Vagina (tissue), 2 donors: ENCODE measurements at regions not wholly inside any gene's neighbourhood (a gene's known extent, or its start where the extent isn't known, plus 50 kb on each side); places are given as distances from the start of the nearest gene placed in this dataset.
"Not testable (repeated sequence)": the region's sequence is repeated elsewhere in the genome, so short reads cannot be mapped to it uniquely, and the experiment has no call there.

Source experiments
- DNase-seq, 2 donors: peaks; one replicate each; pipeline ENCODE4 v3.0.0-alpha.2; 2017; ENCODE audit errors: extremely low spot score in 2 of 2
- H3K27ac ChIP-seq: fragments of 200-600 bp; sonication (generic); one replicate; pipeline ENCODE4 v1.5.1; 2019
- H3K27me3 ChIP-seq: fragments of 200-600 bp; sonication (generic); one replicate; pipeline ENCODE4 v1.5.1; 2019
- H3K36me3 ChIP-seq, 2 donors: fragments of 200-600 bp; sonication (generic); one replicate each; pipeline ENCODE4 v1.5.1; 2017 to 2019
- H3K4me1 ChIP-seq: fragments of 200-600 bp; sonication (generic); one replicate; pipeline ENCODE4 v1.5.1; 2019
- H3K4me3 ChIP-seq, 2 donors: fragments of 200-600 bp; sonication (generic); 1 replicate in 1 of 2; 2 replicates in 1 of 2; pipeline ENCODE4 v1.5.1; 2016 to 2019
- H3K9me3 ChIP-seq: fragments of 200-600 bp; sonication (generic); one replicate; pipeline ENCODE4 v1.5.1; 2019
- POLR2A ChIP-seq, 2 donors: fragments of 450-650 bp; IDR thresholded peaks; one replicate each; pipeline ENCODE4 v1.6.1; 2017; ENCODE audit warnings: antibody characterized with exemption in 2 of 2, mild to moderate bottlenecking in 2 of 2, moderate library complexity in 2 of 2
- POLR2AphosphoS5 ChIP-seq, 2 donors: sonication (generic); formaldehyde crosslinking; IDR thresholded peaks; one replicate each; pipeline ENCODE4 v1.9.0; 2017; ENCODE audit warnings: antibody characterized with exemption in 2 of 2, mild to moderate bottlenecking in 2 of 2, low read depth in 1 of 2; ENCODE audit not compliant: insufficient read depth in 1 of 2
- intact Hi-C: fragments of 100-400 bp; cut with DNase I; formaldehyde crosslinking; loops from one replicate; pipeline ENCODE4 v1.15.1; 2023
- TF ChIP-seq, protein P1 (sequence below), 3 experiments: fragments of 450-650 bp in 2 of 3; fragments of 200-600 bp in 1 of 3; sonication (generic) in 1 of 3; IDR thresholded peaks; one replicate each; pipeline ENCODE4 v1.5.1; 2017 to 2019; ENCODE audit warnings: antibody characterized with exemption in 3 of 3, mild to moderate bottlenecking in 2 of 3, moderate library complexity in 2 of 3

DNA sequence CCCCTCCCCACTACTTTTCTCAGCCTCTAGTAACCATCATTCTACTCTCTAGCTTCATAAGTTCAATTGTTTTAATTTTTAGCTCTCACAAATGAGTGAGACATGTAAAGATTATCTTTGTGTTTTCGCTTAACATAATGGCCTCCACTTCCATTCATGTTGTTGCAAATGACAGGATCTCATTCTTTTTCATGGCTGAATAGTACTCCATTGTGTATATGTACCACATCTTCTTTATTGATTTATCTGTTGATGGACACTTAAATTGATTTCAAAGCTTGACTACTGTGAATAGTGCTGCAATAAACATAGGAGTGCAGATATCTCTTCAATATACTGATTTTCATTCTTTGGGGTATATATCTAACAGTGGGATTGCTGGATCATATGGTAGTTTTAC, 699.8 kb upstream of the NR2F2 start:
- H3K4me1 ChIP-seq: no peaks in the 10 kb centered on the region

DNA sequence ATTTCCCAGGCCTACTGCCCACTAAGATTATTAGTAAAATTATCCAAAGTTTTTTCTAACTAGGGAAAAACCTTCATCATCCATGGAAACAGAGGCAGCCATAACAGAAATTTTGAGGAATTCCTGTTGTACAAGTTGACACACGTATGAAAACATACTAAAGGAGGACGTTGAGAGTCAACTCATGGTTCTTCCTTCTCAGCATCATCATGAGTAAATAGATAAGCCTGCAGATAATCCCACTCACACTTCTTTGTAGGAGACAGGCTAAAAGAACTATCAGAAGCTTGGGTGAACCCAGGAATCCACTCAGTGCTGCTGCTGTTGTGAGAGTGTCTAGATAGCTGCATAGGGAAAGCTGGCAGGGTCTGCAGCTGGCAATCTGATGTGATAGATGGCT, 694.8 kb upstream of the NR2F2 start:
- Histone ChIP-seq H3K36me3 (no peaks in the 10 kb centered on the region), H3K27me3 (no peaks in the 10 kb centered on the region), H3K9me3 (no peaks in the 10 kb centered on the region), H3K4me1 (no peaks in the 10 kb centered on the region), H3K4me3 (no peak overlapping the region), H3K27ac (no peak overlapping the region)
- TF ChIP-seq POLR2AphosphoS5 (IDR thresholded peaks at IDR 0.05; ENCODE audit: insufficient read depth in 1 of 2, low read depth in 1 of 2) (no peak), POLR2A (IDR thresholded peaks at IDR 0.05) (no peak)
- TF ChIP-seq, protein P1, sequence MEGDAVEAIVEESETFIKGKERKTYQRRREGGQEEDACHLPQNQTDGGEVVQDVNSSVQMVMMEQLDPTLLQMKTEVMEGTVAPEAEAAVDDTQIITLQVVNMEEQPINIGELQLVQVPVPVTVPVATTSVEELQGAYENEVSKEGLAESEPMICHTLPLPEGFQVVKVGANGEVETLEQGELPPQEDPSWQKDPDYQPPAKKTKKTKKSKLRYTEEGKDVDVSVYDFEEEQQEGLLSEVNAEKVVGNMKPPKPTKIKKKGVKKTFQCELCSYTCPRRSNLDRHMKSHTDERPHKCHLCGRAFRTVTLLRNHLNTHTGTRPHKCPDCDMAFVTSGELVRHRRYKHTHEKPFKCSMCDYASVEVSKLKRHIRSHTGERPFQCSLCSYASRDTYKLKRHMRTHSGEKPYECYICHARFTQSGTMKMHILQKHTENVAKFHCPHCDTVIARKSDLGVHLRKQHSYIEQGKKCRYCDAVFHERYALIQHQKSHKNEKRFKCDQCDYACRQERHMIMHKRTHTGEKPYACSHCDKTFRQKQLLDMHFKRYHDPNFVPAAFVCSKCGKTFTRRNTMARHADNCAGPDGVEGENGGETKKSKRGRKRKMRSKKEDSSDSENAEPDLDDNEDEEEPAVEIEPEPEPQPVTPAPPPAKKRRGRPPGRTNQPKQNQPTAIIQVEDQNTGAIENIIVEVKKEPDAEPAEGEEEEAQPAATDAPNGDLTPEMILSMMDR (IDR thresholded peaks at IDR 0.05): no peak
- intact Hi-C loops: no loop called here
- no peak for DNase-seq

More for the DNA sequence above, 699.8 kb upstream of the NR2F2 start:
- TF ChIP-seq POLR2A (IDR thresholded peaks at IDR 0.05) (no peak), POLR2AphosphoS5 (IDR thresholded peaks at IDR 0.05; ENCODE audit: insufficient read depth in 1 of 2, low read depth in 1 of 2) (no peak)
- TF ChIP-seq, protein P1 (IDR thresholded peaks at IDR 0.05): no peak
- Histone ChIP-seq H3K4me3 (no peak overlapping the region), H3K27me3 (no peaks in the 10 kb centered on the region), H3K27ac (no peak overlapping the region), H3K9me3 (no peaks in the 10 kb centered on the region), H3K36me3 (no peaks in the 10 kb centered on the region)
- intact Hi-C loops: no loop called here
- DNase-seq: no peak

DNA sequence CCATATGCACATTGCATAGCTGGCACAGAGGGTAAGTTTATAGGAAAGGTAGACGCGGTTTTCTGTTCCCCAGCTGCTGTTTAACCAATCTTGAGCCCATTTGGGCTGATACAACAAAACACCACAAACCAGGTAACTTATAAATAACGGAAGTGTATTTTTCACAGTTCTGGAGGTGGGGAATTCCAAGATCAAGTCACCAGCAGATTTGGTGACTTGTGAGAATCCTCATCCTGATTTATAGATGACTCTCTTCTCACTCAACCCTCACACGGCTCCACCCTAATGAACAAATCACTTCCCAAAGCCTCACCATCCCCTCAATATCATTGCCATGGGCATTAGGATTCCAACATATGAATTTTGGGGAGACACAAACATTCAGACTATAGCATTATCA, 694.4 kb upstream of the NR2F2 start:
- intact Hi-C loops: no loop called here
- TF ChIP-seq POLR2AphosphoS5 (IDR thresholded peaks at IDR 0.05; ENCODE audit: insufficient read depth in 1 of 2, low read depth in 1 of 2) (no peak), POLR2A (IDR thresholded peaks at IDR 0.05) (no peak)
- TF ChIP-seq, protein P1 (IDR thresholded peaks at IDR 0.05): no peak
- Histone ChIP-seq H3K9me3 (no peaks in the 10 kb centered on the region), H3K36me3 (no peaks in the 10 kb centered on the region), H3K27me3 (no peaks in the 10 kb centered on the region), H3K27ac (no peak overlapping the region), H3K4me1 (no peaks in the 10 kb centered on the region), H3K4me3 (no peak overlapping the region)
- DNase-seq: no peak

DNA sequence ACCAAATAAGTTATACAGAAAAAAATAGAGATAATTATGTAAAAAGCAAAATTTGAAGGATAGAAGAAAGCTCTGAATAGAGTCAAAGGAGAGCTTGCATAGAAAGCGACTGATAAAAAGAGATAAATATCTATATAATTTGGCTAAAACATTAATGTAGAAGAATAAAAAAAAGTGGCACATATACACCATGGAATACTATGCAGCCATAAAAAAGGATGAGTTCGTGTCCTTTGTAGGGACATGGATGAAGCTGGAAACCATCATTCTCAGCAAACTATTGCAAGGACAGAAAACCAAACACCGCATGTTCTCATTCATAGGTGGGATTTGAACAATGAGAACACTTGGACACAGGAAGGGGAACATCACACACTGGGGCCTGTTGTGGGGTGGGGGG, 693.3 kb upstream of the NR2F2 start:
- H3K27ac ChIP-seq, intact Hi-C loops, H3K36me3 ChIP-seq, DNase-seq, H3K9me3 ChIP-seq, H3K27me3 ChIP-seq, H3K4me1 ChIP-seq, H3K4me3 ChIP-seq: not testable (repeated sequence)

DNA sequence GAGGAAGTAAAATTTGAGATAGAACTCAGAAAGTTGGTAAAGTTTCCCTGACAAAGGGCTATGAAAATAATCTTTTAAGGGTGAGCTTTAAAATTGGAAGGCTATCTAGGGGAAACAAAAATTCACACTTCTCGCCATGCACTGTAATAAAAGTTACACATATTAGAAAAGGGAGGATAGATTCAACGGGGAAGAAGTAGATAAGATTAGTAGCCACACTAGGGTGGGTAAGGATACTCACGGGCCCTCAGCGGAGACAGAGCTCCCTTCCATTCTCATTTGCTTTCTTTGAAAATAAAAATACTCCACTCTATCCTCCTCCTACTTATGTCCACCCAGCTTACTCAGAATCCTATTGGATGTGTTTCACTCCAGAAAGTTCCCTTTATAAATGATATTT, 691.3 kb upstream of the NR2F2 start:
- DNase-seq: no peak
- TF ChIP-seq POLR2A (IDR thresholded peaks at IDR 0.05): no peak
- no peak for TF ChIP-seq POLR2AphosphoS5 (IDR thresholded peaks at IDR 0.05; ENCODE audit: insufficient read depth in 1 of 2, low read depth in 1 of 2)
- TF ChIP-seq, protein P1 (IDR thresholded peaks at IDR 0.05): no peak
- intact Hi-C loops: no loop called here

More for the DNA sequence above, 691.3 kb upstream of the NR2F2 start:
- Histone ChIP-seq H3K4me1 (no peaks in the 10 kb centered on the region), H3K4me3 (no peak overlapping the region), H3K27ac (no peak overlapping the region), H3K27me3 (no peaks in the 10 kb centered on the region), H3K36me3 (no peaks in the 10 kb centered on the region), H3K9me3 (no peaks in the 10 kb centered on the region)
